Body of pancreas (tissue), 4 donors: ENCODE measurements at regions not wholly inside any gene's neighbourhood (a gene's known extent, or its start where the extent isn't known, plus 50 kb on each side); places are given as distances from the start of the nearest gene placed in this dataset.

Experiments
- CTCF ChIP-seq, 7 experiments: fragments of 450-650 bp in 4 of 7; fragments of 200-600 bp in 3 of 7; sonication (generic) in 3 of 7; IDR thresholded peaks; one replicate each; pipeline ENCODE4 v1.5.1; 2016 to 2019; ENCODE audit warnings: antibody characterized with exemption in 7 of 7
- POLR2A ChIP-seq, 3 donors: fragments of 450-650 bp; IDR thresholded peaks; one replicate each; pipeline ENCODE4 v1.6.1; 2016; ENCODE audit warnings: antibody characterized with exemption in 3 of 3, mild to moderate bottlenecking in 2 of 3

GRCh38 chr9:107645464-107645833, 155.9 kb upstream of the KLF4 start:
- no peak for TF ChIP-seq CTCF (IDR thresholded peaks at IDR 0.05)
- no peak for TF ChIP-seq POLR2A (IDR thresholded peaks at IDR 0.05)
